DND-41 (cell line): ENCODE measurements at regions not wholly inside any gene's neighbourhood (a gene's known extent, or its start where the extent isn't known, plus 50 kb on each side); places are given as distances from the start of the nearest gene placed in this dataset.

Experiments
- CTCF ChIP-seq: IDR thresholded peaks from 2 replicates; pipeline ENCODE4 v1.5.1; 2012; ENCODE audit warnings: borderline replicate concordance, low read length, moderate library complexity, mild to moderate bottlenecking; ENCODE audit not compliant: poor library complexity, severe bottlenecking; ENCODE audit errors: extremely low read depth
- EZH2 ChIP-seq: IDR thresholded peaks from 3 replicates; pipeline ENCODE4 v1.6.1; 2012; ENCODE audit warnings: borderline replicate concordance, low read depth, mild to moderate bottlenecking, moderate library complexity, low read length, inconsistent platforms; ENCODE audit not compliant: severe bottlenecking

DNA sequence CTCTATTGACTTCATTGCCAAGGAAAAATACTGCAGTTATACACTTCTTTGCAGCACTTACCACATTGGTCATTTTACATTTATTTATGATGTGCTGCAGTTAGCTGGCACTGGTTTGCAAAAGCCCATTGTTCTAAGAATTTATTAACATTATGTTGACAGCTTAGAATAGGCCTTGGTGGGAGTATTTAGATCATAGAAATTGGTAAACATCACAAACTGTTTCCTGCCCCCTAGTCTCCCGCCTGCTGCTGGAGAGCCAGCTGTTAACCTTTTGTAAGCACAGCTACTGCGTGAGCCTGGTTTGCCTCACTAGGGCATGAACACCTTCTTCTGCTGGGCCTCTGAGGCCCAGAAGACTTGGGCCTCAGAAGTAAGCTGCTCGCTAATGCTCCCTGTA lies 651.4 kb upstream of the GOT2 start:
- TF ChIP-seq CTCF = no peak
- TF ChIP-seq EZH2 = no peak
